OCI-LY7 (cell line): ENCODE measurements at regions not wholly inside any gene's neighbourhood (a gene's known extent, or its start where the extent isn't known, plus 50 kb on each side); places are given as distances from the start of the nearest gene placed in this dataset.

Experiments
- BruUV-seq: library from RNA; stranded (reverse); fragments of 400-500 nt; replicated peaks from 2 replicates; lab custom pipeline; 2021; lab: Mats Ljungman, UMichigan
- CTCF ChIA-PET: fragments of 300-600 bp; sonication (Branson Sonifier 250); formaldehyde crosslinking; loops from one replicate; lab custom pipeline; 2022; ENCODE audit warnings: antibody characterized with exemption; ENCODE audit not compliant: unreplicated experiment; lab: Charles Lee
- POLR2A ChIA-PET: fragments of 300-600 bp; sonication (Branson Sonifier 250); formaldehyde crosslinking; loops from one replicate; lab custom pipeline; 2022; ENCODE audit warnings: antibody characterized with exemption; lab: Charles Lee
- DNase-seq: peaks from one replicate; pipeline ENCODE4 v3.0.0-alpha.2; 2015; ENCODE audit warnings: low spot score
- H2AFZ ChIP-seq: fragments of 200-600 bp; sonication (generic), shearing (Covaris generic); 2 replicates; pipeline ENCODE4 v1.6.1; 2014; ENCODE audit warnings: mild to moderate bottlenecking, antibody characterized with exemption, low read length, moderate library complexity
- H3K27ac ChIP-seq: fragments of 200-600 bp; sonication (generic); 2 replicates; pipeline ENCODE4 v1.5.1; 2014; ENCODE audit warnings: mixed run types, low read depth, mild to moderate bottlenecking, moderate library complexity, low read length, inconsistent platforms; ENCODE audit not compliant: poor library complexity, severe bottlenecking
- H3K36me3 ChIP-seq: fragments of 200-600 bp; sonication (generic); 2 replicates; pipeline ENCODE4 v1.6.1; 2014; ENCODE audit warnings: mild to moderate bottlenecking, antibody characterized with exemption, low read length, moderate library complexity, mixed read lengths; ENCODE audit not compliant: insufficient read depth
- H3K4me1 ChIP-seq: fragments of 200-600 bp; sonication (generic); 2 replicates; pipeline ENCODE4 v1.5.1; 2014; ENCODE audit warnings: mild to moderate bottlenecking, low read length; ENCODE audit not compliant: insufficient read depth, poor library complexity, severe bottlenecking
- H3K4me2 ChIP-seq: fragments of 200-600 bp; sonication (generic); 2 replicates; pipeline ENCODE4 v1.6.1; 2014; ENCODE audit warnings: mild to moderate bottlenecking, low read length
- H3K4me3 ChIP-seq: fragments of 200-600 bp; sonication (generic); 2 replicates; pipeline ENCODE4 v1.5.1; 2014; ENCODE audit warnings: mild to moderate bottlenecking, low read depth, low read length; ENCODE audit not compliant: poor library complexity, severe bottlenecking
- H3K79me2 ChIP-seq: fragments of 200-600 bp; sonication (generic); 2 replicates; pipeline ENCODE4 v1.6.1; 2016; ENCODE audit warnings: low read depth, mild to moderate bottlenecking, low read length, moderate library complexity, mixed read lengths; ENCODE audit not compliant: insufficient read depth
- H3K9me2 ChIP-seq: fragments of 200-600 bp; sonication (generic); 2 replicates; pipeline ENCODE4 v1.6.1; 2016; ENCODE audit warnings: mild to moderate bottlenecking, low read length, mixed read lengths; ENCODE audit not compliant: insufficient read depth
- H3K9me3 ChIP-seq: fragments of 200-600 bp; sonication (generic); 2 replicates; pipeline ENCODE4 v1.6.1; 2014; ENCODE audit warnings: mild to moderate bottlenecking, mixed run types, low read length, mixed read lengths
- H4K20me1 ChIP-seq: fragments of 200-600 bp; sonication (generic); 2 replicates; pipeline ENCODE4 v1.6.1; 2014; ENCODE audit warnings: mild to moderate bottlenecking, antibody characterized with exemption, low read length, moderate library complexity, mixed read lengths; ENCODE audit not compliant: insufficient read depth
- EZH2phosphoT487 ChIP-seq: fragments of 200-600 bp; sonication (generic); IDR thresholded peaks from 2 replicates; pipeline ENCODE4 v1.6.1; 2018; ENCODE audit warnings: low read depth, borderline replicate concordance, mild to moderate bottlenecking, mixed run types, antibody characterized with exemption, low read length, moderate library complexity, mixed read lengths
- intact Hi-C: fragments of 100-400 bp; cut with micrococcal nuclease; formaldehyde crosslinking; loops from one replicate; pipeline ENCODE4 v1.10.0; 2022; ENCODE audit not compliant: unreplicated experiment
- TF ChIP-seq, protein P1 (sequence below): fragments of 200-600 bp; sonication (generic); conservative IDR thresholded peaks from 2 replicates; pipeline ENCODE4 v1.5.1; 2014; ENCODE audit warnings: mild to moderate bottlenecking, antibody characterized with exemption, low read length, moderate library complexity, mixed read lengths

DNA sequence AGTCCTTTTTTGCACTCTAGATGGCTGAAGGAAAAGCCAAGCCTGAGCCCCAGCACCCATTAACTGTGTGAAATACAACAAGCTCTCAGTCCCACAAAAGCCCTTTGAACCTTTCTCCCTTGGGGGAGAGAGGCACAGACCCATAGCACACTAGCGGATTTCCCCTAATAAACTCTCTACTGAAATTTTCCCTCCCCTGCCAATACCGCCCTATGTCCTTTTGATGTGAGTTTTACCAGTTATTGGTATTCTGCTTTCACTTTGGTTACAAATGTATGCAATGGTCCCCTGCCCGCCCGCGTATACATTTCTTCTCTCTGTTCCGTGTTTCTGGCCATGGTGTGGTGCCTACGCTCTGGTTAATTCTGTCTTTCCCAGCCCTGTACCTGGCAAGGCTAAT, 54.0 kb upstream of the MYO16 start:
- TF ChIP-seq, protein P1, sequence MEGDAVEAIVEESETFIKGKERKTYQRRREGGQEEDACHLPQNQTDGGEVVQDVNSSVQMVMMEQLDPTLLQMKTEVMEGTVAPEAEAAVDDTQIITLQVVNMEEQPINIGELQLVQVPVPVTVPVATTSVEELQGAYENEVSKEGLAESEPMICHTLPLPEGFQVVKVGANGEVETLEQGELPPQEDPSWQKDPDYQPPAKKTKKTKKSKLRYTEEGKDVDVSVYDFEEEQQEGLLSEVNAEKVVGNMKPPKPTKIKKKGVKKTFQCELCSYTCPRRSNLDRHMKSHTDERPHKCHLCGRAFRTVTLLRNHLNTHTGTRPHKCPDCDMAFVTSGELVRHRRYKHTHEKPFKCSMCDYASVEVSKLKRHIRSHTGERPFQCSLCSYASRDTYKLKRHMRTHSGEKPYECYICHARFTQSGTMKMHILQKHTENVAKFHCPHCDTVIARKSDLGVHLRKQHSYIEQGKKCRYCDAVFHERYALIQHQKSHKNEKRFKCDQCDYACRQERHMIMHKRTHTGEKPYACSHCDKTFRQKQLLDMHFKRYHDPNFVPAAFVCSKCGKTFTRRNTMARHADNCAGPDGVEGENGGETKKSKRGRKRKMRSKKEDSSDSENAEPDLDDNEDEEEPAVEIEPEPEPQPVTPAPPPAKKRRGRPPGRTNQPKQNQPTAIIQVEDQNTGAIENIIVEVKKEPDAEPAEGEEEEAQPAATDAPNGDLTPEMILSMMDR: no peak
- TF ChIP-seq EZH2phosphoT487: no peak
- DNase-seq: no peak
- ChIA-PET POLR2A (no interaction called here), CTCF (no interaction called here)
- H3K9me3 ChIP-seq: no peaks in the 10 kb centered on the region
- H3K4me2 ChIP-seq: no peak overlapping the region
- no peak overlapping the region for H3K27ac ChIP-seq
- intact Hi-C loops: no loop called here
- H3K36me3 ChIP-seq: no peaks in the 10 kb centered on the region
- no peaks in the 10 kb centered on the region for H4K20me1 ChIP-seq
- H3K4me3 ChIP-seq: no peak overlapping the region
- no peaks in the 10 kb centered on the region for H3K79me2 ChIP-seq
- no peaks in the 10 kb centered on the region for H3K4me1 ChIP-seq
- no TSS peak for BruUV-seq
- no peak overlapping the region for H2AFZ ChIP-seq
- H3K9me2 ChIP-seq: no peaks in the 10 kb centered on the region
